ENCODE measurements at regions not wholly inside any gene's neighbourhood (a gene's known extent, or its start where the extent isn't known, plus 50 kb on each side); places are given as distances from the start of the nearest gene placed in this dataset.
A peak's percentile ranks its signal among the peaks of the same experiment; 100 is the strongest.

- H3K27ac Mint-ChIP-seq: no peak overlapping the region
- intact Hi-C loops (cut with micrococcal nuclease): no loop called here
- H3K27me3 ChIP-seq (ENCODE audit: control insufficient read depth in 2 of 2, insufficient read depth in 2 of 2, low read length in 2 of 2): no peaks in the 10 kb centered on the region
- no peak for DNase-seq
- no peaks in the 10 kb centered on the region for H3K4me1 Mint-ChIP-seq
- H3K9ac ChIP-seq (ENCODE audit: insufficient read depth, low read length, poor library complexity, severe bottlenecking): no peak overlapping the region
- no peak overlapping the region for H2AFZ ChIP-seq (ENCODE audit: insufficient read depth, low read depth, low read length, poor library complexity, severe bottlenecking)
- H3K9me3 Mint-ChIP-seq: peaks cover 0 to 18% (median 4%) of the 10 kb centered on the region in 7 donors
- peaks cover 0 to 6% of the 10 kb centered on the region in 2 donors for H3K9me3 ChIP-seq (replicated peaks in 1 of 2; ENCODE audit: control insufficient read depth in 1 of 2, insufficient read depth in 1 of 2, low read length in 2 of 2)
- H3K4me2 ChIP-seq (replicated peaks; ENCODE audit: extremely low read depth, low read length, poor library complexity, severe bottlenecking): no peak overlapping the region
- H3K36me3 ChIP-seq (replicated peaks in 1 of 2; ENCODE audit: control insufficient read depth in 1 of 2, insufficient read depth in 2 of 2, low read length in 2 of 2): no peaks in the 10 kb centered on the region
- H3K4me1 ChIP-seq (ENCODE audit: control insufficient read depth in 1 of 2, insufficient read depth in 2 of 2, low read length in 2 of 2): no peaks in the 10 kb centered on the region
- TF ChIP-seq, protein P1, sequence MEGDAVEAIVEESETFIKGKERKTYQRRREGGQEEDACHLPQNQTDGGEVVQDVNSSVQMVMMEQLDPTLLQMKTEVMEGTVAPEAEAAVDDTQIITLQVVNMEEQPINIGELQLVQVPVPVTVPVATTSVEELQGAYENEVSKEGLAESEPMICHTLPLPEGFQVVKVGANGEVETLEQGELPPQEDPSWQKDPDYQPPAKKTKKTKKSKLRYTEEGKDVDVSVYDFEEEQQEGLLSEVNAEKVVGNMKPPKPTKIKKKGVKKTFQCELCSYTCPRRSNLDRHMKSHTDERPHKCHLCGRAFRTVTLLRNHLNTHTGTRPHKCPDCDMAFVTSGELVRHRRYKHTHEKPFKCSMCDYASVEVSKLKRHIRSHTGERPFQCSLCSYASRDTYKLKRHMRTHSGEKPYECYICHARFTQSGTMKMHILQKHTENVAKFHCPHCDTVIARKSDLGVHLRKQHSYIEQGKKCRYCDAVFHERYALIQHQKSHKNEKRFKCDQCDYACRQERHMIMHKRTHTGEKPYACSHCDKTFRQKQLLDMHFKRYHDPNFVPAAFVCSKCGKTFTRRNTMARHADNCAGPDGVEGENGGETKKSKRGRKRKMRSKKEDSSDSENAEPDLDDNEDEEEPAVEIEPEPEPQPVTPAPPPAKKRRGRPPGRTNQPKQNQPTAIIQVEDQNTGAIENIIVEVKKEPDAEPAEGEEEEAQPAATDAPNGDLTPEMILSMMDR (IDR thresholded peaks at IDR 0.05): no peak
- H3K27me3 Mint-ChIP-seq (ENCODE audit: low read depth in 3 of 3): peaks cover 0 to 2% (median 0%) of the 10 kb centered on the region in 3 donors
- no CpG with 5 or more reads among the region's 3 CpGs for WGBS (ENCODE audit: insufficient coverage)
- H4K20me1 ChIP-seq (ENCODE audit: insufficient read depth, low read length): no peaks in the 10 kb centered on the region
- H3K4me3 ChIP-seq (replicated peaks in 1 of 3; ENCODE audit: low read depth in 2 of 3, low read length in 3 of 3): no peak overlapping the region
- H3K4me3 Mint-ChIP-seq: no peak overlapping the region
- H3K79me2 ChIP-seq (ENCODE audit: insufficient read depth, low read length): no peaks in the 10 kb centered on the region
- no peaks in the 10 kb centered on the region for H3K36me3 Mint-ChIP-seq
- H3K27ac ChIP-seq (ENCODE audit: low read depth in 1 of 2, low read length in 2 of 2): no peak overlapping the region
Measured at GRCh38 chr18:6604573-6604941, 125.0 kb upstream of the ARHGAP28 start.

DNA sequence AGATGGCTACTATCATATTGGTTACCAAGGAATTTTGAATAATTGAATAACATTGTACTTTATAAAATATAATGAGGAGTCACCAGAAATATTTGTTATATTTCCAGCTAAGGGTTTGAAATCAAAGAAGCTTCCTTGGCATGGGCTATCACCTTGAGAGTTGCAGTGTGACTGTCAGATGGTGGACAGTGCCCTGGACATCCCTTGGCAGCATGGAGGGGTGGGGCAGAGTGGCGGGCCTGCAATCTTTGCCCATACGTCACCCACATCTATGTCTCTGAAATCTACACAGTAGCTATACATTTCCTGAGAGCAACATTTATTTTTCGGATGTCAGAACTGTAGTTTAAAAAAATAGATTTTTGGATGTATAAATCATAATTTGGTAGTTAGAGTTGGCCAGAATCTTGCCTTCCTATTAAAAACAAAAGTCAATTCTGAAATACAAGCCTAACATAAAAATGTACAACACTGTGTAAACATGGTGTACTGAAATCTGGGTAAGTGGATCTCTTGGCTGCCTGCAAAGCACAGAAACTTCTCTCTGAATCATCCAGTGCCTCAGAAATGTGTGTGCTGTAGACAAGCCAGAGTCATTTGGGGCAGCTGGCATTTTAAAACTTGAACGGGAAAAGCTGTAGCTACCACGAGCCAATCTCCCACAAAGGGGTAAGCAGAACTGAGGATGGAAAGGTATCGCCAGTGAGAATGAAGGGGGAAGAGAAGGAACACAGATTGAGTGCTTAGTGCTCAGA, 124.2 kb upstream of the ARHGAP28 start:
- no peak overlapping the region for H2AFZ ChIP-seq (ENCODE audit: insufficient read depth, low read depth, low read length, poor library complexity, severe bottlenecking)
- H3K79me2 ChIP-seq (ENCODE audit: insufficient read depth, low read length): no peaks in the 10 kb centered on the region
- H3K9ac ChIP-seq (ENCODE audit: insufficient read depth, low read length, poor library complexity, severe bottlenecking): no peak overlapping the region
- H3K27ac Mint-ChIP-seq: peak overlapping the region in 1 of 7 donors; percentile 41
- no peaks in the 10 kb centered on the region for H4K20me1 ChIP-seq (ENCODE audit: insufficient read depth, low read length)
- intact Hi-C loops (cut with micrococcal nuclease): no loop called here
- peaks cover 0 to 3% of the 10 kb centered on the region in 2 donors for H3K9me3 ChIP-seq (replicated peaks in 1 of 2; ENCODE audit: control insufficient read depth in 1 of 2, insufficient read depth in 1 of 2, low read length in 2 of 2)
- no peak overlapping the region for H3K4me2 ChIP-seq (replicated peaks; ENCODE audit: extremely low read depth, low read length, poor library complexity, severe bottlenecking)
- no peaks in the 10 kb centered on the region for H3K4me1 Mint-ChIP-seq
- H3K27me3 ChIP-seq (ENCODE audit: control insufficient read depth in 2 of 2, insufficient read depth in 2 of 2, low read length in 2 of 2): no peaks in the 10 kb centered on the region
- no peaks in the 10 kb centered on the region for H3K4me1 ChIP-seq (ENCODE audit: control insufficient read depth in 1 of 2, insufficient read depth in 2 of 2, low read length in 2 of 2)
- TF ChIP-seq, protein P1 (IDR thresholded peaks at IDR 0.05): no peak
- no peaks in the 10 kb centered on the region for H3K36me3 ChIP-seq (replicated peaks in 1 of 2; ENCODE audit: control insufficient read depth in 1 of 2, insufficient read depth in 2 of 2, low read length in 2 of 2)
- H3K36me3 Mint-ChIP-seq: no peaks in the 10 kb centered on the region
- H3K27ac ChIP-seq (ENCODE audit: low read depth in 1 of 2, low read length in 2 of 2): no peak overlapping the region
- no CpG with 5 or more reads among the region's 6 CpGs for WGBS (ENCODE audit: insufficient coverage)
- no peak for DNase-seq
- peaks cover 0 to 2% (median 0%) of the 10 kb centered on the region in 3 donors for H3K27me3 Mint-ChIP-seq (ENCODE audit: low read depth in 3 of 3)
- no peak overlapping the region for H3K4me3 Mint-ChIP-seq
- H3K4me3 ChIP-seq (replicated peaks in 1 of 3; ENCODE audit: low read depth in 2 of 3, low read length in 3 of 3): no peak overlapping the region
- H3K9me3 Mint-ChIP-seq: peaks cover 0 to 18% (median 4%) of the 10 kb centered on the region in 7 donors

Data from CD14-positive monocyte (primary cell).